Fibroblast of the conjunctiva (primary cell): ENCODE measurements at regions not wholly inside any gene's neighbourhood (a gene's known extent, or its start where the extent isn't known, plus 50 kb on each side); places are given as distances from the start of the nearest gene placed in this dataset.
"Not testable (repeated sequence)": the region's sequence is repeated elsewhere in the genome, so short reads cannot be mapped to it uniquely, and the experiment has no call there.

ENCODE experiments used
- DNase-seq: peaks from one replicate; pipeline ENCODE4 v3.0.0-alpha.2; 2010; ENCODE audit warnings: low read depth

DNA sequence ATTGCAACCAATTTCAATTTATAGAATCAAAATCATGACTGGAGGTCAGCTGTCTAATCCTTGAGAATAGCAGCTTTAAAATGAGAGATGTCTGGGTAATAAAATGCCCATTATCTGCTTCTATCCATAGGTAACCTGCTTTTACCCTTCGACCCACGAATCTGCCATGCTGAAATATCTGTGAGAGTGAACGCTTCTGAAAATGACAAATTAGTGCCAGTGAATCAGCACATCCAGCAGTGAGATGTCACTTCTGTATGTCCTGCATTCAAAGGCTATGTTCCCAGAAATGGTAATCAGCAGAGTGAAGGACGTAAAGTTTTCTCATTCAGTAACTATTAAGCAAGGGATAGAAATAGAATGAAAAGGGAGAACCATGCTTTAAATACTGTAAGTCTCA, 532.4 kb upstream of the ITGA1 start:
- DNase-seq, result no peak

DNA sequence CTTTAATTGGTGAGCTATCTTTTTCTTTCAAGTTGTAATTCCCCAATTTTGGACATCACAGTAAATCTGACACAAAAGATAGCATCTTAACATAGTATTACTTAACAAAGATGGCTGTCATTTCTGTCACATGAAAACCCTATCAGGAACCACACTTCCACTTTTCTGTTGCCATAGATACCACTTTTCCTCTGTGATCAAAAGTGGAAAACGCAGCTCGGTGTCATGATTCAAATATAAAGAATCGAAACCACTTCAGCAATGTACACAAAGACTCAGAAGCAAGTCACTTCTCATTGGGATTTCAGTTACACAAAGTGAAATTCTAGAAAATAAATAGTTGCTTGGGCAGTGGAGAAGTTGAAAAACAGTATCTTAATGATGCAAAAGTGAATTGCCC, 524.9 kb upstream of the ITGA1 start:
- no peak for DNase-seq

DNA sequence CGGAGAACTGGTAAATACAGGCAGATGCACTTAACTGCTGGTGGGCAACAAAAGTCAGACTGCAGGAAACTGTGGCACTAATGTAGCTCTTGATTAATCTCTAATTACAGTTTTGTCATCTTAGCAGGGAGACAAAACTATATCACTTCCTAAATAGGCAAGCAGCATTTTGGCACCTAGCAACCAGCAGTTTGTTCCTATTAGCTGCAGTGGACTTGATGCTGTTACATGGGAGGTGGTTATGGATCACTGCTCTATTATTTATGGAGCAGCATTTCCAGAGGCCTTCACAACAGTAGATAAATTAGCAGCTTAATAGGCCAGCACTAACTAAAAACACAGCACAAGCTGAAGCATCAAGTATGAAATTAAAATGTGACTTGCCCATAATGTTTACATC, 518.3 kb upstream of the ITGA1 start:
- DNase-seq, result no peak

DNA sequence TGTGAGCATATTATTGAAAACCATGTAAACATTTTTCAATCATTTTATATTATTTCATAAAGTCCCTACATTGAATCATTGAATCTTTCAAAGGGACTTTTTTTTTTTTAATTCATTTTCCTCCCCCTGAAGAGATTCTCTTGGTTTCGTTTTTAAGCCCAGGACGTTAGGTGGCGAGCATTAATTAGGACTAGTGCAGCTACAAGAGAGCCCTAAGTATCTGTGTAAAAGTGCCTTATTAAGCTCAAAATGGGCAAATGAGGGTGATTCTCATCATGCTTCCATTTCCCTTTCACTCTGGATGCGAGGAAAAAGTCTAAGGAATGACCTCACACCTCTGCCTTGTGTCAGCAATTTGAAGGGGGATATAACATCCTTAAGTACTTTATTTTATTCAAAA, 517.9 kb upstream of the ITGA1 start:
- no peak for DNase-seq

DNA sequence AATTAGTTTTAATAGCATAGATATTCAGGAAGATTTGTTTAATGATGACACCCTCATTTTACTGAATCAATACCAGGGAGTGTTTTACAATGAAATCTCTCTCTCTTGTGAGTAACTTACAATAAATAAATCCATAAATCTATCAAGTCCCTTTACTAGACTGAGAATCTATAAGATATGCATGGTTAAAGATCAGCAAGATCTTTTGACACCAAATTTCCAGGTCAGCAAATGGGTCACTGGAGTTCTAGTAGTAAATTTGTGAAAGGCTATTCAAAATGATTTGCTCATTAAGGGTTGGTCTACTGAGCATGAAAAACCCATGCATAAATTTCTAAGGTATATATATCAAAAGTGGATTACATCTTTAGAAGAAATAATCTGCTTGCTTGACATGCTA, 512.1 kb upstream of the ITGA1 start:
- no peak for DNase-seq

DNA sequence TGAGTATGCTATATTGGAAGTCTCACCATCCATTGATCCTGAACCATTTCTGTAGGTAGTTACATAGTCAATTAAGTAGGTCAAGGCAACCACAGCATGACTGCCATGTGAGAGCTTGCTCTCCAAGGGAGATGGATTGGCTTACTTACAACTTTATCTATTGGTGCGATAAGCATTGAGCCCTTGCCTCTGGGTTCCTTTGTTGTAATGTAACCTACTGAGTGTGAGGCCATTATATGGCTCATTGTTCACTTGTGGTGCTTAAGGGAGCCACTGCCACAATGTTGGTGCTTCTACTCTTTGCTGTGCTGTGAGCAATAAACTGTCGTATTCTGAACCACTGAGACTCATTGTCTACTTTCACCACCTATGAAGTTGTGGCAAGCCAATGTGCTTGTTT, 510.6 kb upstream of the ITGA1 start:
- DNase-seq, result no peak

DNA sequence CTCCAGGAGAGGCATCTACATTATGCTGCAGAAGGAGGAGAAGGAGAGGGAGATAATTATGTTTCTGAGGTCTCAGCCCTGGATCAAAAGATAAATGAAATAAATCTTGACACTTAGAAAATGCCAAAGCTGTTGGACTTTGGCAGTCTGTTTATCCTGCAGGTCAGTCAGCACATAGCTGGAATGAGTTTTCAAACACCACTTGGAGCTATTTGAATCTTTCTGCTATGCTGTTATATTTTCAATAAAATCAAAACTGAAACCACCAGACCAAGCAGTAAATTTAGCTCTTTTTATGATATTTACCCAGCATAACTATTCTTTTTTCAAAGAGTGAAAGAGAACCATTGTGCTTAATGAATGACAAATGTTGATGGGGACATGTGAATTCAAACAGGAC, 505.1 kb upstream of the ITGA1 start:
- no peak for DNase-seq

DNA sequence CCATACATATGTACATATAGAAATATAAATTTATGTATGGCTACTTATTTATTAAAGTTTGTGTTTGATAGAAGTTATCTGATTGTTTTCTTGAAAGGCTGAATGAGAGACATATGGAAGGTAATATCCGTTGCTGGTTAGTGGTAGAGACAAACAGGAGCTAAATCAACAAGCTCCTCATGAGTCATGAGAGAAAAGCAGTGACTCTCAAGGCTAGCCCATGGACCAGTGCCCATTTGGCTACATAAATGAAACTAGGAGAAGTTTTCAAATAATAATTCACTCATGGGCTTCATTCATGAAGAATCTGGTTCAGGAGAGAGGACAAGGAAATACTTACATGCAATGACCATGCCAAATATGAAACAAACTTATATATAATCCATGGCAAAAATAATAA, 504.5 kb upstream of the ITGA1 start:
- DNase-seq, result no peak

DNA sequence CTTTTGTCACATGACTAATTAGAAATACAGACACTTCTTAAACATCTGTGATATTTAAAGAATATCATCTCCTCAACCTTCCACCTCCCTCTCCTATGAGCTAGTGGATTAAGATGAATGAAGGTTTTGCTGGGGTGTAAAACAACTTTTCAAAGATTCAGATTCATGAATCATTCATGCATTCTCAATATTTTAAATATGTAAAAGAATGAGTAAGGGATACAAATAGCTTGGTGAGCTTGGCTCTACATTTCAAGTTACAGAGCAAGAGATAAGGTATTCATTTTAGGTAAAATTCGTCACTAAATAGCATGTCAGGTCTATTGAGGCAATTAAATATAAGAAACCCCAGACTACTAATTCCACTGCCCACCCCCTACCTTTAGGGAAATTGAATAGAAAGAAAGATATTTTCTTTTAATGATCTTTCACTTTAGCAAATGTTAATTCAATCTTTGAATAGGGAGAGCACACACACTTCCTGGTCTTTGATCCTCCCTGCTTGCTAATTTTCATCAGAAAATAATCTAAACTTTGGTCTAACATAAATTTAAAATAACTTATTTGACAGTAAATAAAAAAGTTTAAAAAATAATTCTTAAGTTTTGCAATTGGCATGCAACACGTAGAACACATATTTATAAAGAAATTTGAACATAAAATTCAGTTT, 486.9 kb upstream of the ITGA1 start:
- DNase-seq, result no peak

DNA sequence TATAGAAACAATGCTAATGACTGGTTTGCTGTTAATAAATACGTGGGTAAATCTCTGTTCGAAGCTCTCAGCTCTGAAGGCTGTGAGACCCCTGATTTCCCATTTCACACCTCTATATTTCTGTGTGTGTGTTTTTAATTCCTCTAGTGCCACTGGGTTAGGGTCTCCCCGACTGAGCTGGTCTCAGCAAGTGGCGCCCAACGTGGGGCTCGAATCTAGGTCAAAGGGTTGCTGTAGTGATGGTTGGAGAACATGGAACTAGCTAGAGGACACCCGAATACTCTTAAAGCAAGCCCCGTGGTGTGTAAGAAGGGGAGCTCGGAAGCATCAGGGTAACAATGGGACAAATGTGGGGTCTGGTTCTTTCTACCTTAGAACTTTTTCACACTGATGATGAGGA, 482.9 kb upstream of the ITGA1 start:
- not testable (repeated sequence) for DNase-seq

DNA sequence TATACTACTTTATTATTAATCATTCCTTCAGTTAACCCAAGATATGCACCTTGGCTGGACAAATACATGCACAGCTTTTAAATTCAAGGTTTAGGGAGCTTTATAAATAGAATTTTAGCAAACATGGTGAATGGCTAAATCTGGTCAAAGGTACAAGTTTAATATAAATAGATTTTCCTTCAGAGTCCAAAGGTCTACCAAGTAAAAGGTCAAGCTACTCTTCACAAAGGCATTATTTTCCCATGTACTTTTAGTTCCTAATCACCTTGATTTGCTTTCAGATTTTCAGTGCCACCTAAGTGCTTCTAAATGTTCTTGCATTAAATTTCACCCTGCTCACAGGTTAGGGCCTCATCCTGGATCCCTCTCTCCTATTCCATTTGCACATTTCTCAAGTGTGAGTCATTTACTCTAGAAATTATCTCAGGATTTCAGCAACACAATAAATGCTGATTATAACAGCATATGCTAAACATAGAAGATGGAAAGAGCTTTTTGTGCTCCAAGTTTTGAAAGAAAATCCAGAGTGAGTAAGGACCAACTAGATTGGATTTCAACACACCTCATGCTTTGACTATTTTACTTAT, 459.4 kb upstream of the ITGA1 start:
- no peak for DNase-seq

DNA sequence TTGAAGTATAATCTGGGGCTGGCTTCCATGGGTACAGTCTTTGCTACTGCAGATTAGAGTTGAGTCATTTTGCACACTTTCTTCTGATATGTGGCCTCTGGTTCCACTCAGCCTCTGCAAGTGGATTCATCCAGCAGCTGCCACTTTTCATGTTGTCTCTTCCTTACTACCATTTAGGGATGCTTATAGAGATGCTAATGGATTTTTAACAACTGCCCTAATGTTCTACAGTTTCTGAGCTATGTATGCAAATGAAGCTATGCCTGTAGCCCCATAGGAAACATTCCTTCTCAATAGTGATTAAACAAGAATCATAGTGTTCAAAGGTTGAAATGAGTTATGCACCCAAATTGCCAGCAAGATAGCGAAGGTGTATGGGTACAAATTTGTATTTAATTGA, 456.0 kb upstream of the ITGA1 start:
- DNase-seq, result no peak

DNA sequence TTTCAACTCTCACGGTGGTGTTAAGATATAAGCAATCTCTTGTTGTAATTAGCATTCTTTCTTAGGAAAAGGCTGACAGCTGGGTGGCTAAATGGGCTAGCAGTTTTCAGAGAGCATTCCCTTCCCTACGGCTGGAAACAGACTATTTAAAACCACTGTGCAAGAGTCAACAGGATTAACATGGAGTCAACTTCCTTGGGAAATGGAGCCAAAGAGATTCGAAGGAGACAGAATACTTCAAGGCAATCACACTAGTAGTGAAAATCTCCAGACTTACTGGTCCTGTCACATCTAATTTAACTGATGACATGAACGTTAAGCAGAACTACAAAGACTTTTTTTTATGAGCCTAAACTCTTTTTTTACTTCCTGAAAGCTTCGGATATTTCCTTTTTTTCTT, 453.3 kb upstream of the ITGA1 start:
- no peak for DNase-seq

DNA sequence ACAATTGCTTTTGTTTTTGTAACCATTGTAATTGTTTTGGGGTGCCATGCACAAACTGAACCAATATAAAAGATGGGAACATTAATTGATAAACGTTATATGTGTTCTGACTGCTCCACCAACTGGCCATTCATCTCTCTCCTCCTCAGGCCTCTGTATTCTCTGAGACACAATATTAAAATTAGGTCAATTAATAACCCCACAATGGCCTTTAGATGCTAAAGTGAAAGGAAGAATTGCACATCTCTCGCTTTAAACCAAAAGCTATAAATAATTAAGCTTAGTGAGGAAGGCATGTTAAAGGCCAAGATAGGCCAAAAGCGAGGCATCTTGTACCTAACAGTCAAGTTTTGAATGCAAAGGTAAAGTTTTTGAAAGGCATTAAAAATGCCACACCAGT, 448.4 kb upstream of the ITGA1 start:
- DNase-seq, result no peak

DNA sequence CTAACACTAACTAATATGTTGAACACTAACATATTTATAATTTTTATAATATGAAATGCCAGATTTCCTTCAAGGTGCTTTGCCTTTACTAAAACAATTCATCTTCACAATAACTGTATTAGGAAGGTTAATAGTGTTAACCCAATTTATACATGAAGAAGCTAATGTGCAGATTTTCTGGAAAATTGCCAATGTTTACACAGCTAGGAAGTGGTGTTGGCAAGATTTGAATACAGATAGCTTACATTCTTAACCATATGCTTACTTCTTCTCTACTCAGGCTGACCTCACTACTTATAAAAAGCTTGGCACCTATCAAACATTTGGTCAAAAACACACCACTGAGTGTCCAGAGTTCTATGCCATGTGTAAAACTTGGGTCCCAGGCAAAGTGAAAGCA, 445.4 kb upstream of the ITGA1 start:
- no peak for DNase-seq

DNA sequence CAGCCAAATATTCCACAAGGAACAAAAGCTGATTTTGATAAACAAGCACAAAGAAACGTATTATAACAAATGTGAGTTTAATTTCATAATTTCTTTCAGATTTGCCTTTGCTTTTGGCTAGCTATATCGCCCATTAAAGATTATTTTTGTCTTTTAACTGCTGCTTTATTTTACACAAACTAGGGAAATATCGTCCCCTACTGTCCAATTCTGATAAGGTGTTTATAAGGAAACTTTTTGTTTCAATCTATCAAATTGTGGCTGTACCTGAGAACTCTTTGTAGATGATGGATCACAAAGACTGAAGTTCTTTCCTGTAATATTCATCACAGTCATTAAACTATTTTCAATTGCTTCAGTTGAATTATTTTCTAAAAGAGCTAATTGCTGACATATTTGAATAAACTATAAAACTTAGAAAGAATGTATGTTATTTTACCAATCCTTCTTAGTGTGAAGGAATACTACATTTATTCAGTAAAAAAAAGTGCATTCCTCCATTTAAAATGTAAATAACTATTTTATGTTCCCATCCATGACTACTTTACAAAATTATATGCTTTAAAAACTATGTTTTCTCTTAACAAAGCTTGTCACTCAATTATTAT, 431.3 kb upstream of the ITGA1 start:
- DNase-seq, result no peak

DNA sequence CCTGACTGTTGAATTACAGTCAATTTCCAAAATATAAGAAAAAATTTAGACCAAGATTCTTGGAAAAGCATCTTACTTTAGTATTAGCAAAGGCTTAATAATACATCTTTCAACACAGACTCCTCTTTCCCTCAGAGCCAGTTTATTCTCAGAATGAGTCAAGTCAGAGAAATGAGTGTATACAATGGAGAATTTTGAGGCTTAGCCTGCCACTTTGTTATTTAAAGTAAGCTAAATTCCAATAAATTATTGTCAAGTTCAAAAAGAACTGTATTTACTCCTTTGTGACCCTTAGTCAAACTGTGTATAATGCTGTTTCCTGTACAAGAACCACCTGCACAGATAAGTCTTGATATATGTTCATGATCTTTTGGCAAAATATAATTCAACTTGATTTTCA, 428.5 kb upstream of the ITGA1 start:
- no peak for DNase-seq

DNA sequence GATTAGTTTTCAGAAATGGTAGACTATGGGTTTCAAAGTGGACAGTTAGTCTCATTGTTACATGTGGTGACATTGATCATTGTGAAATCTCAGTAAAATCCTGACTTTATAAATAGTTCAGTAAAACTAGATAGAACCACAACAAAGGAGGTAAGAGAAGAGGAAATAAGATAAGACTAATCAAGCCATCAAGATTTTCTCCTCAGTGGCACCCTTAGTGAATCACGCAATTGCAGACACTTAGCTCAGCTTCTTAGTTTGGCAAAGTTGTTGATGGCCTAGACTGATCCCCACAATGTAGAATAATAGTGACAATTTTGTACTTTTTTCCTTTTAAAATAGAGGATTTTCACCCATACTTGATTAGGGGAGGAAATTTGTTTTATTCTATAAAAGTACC, 426.7 kb upstream of the ITGA1 start:
- DNase-seq, result no peak

DNA sequence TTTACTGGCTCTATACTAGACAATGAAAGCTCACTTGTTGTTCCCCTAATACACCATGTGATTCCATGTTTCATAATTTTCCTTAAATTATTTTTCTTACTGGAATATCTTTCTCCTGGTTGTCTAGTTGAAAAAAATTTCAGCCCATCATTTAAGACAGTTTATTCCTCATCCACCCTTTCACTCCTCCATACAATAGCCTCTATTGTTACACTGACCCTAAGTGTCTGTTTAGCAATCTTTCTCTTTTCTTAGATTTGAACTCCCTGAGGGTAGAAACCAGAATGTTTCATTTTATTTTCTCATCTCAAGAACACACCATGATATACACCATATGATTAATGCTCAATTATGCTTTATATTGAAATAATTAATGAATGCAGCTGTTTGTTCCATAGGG, 413.4 kb upstream of the ITGA1 start:
- no peak for DNase-seq

DNA sequence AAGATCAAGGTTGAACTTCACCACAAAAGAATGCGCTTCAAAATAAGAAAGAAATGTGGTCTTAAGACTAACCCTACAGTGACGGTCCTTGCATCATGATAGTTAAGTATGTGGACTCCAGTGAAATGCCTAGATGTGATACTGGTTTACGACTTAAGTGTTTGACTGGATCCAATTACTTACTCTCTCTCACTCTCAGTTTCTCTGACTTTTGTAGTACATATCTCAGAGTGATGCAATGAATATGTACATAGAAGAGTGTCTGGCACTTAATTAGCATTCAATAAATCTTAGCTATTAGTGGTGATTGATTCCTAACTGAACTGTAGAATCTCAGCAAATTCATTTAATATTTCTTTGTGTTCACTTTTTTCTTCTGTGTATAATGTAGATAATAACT, 411.7 kb upstream of the ITGA1 start:
- DNase-seq, result no peak

DNA sequence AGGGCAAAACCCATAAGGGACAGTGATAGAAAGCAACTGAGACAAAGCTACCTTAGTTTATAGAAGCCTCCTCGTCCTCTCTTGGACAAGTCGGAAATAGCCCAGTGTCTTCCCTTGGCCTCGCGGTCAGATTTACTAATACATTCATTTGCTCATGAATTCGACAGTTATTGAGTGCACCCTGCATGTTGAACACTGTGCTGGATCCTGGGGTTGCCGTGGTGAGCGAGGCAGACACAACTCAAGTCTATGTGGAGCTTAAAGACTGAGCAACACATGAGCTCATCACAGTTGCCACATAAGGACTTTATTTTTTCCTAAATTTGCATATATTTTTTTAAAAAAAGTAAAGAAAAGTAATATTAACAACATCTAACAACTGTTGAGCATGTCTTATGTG, 411.1 kb upstream of the ITGA1 start:
- no peak for DNase-seq

DNA sequence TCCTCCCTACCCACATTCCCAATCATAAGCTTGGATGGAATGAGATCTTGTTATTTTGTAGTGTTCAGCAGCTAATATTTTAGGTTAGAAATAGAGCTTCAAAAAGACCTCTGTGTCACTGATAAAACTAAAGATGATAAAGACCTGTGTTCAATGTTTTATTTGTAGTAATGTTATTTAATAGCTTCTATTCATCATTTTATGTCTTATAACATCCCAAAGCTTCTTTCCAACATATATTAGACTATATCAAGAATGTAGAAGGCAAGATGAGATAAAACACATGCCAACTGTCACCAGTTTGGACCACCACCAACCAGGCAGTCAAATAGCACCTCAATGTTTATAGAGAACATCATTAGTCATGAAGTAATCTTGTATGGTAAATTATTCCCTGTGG, 409.5 kb upstream of the ITGA1 start:
- no peak for DNase-seq

DNA sequence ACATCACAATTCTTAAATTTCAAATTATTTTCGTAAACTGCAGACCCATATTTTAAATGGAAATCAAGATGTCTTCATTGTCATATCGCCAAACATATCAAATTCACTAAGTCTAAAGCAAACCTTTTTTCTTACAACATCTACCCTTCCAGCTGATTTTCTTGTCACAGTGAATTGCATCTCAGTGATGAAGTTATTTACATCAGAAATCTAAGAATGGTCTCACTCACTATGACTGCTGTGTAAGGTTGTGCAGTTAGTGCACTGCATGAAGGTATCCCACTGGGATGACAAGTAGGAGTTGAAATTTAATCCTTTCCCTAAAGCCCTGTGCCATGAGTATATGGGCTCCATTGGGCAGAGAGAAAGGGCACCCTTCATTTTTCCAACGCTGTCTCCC, 399.4 kb upstream of the ITGA1 start:
- no peak for DNase-seq

DNA sequence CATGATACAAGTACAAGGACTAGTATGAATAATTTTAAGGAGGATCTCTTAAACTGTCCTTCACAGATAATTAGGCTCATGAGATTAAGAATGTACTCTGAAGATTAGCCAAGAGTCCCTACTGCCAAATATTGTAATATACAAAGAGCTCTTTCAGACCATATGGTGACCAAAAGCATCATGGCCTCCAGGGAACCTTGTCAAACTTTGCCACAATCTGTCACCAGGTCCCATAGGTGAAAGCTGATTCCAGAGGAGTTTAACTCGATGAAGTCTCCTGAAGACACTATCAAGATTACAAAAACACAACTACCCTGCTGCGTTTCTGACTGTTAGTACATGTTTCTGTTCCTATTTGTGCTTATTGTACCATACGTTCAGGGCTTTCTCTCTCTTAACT, 395.4 kb upstream of the ITGA1 start:
- no peak for DNase-seq
